ENCODE measurements at regions not wholly inside any gene's neighbourhood (a gene's known extent, or its start where the extent isn't known, plus 50 kb on each side); places are given as distances from the start of the nearest gene placed in this dataset.
"Not testable (repeated sequence)": the region's sequence is repeated elsewhere in the genome, so short reads cannot be mapped to it uniquely, and the experiment has no call there.

DNA sequence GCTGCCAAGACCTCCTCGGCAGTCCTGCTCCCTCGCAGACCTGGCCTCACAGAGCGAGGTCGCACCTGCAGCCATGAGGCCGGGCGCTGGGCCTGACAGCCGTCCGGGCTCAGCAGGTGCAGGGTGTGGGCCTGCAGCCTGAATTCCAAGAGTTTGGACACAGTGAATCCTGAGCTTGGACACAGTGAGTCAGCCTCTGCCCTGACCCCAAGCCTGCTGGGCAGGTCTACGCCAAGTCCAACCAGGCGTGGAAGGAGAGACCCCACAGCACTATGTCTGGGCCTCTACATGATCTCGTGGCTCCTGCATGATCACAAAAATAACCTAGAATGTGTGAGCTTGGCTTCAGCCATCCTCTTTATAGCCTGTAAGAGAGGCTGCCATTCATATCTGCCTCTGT, 121.0 kb downstream of the C16orf95 start:
- DNase-seq (ENCODE audit: low read depth, low spot score), result no peak

DNA sequence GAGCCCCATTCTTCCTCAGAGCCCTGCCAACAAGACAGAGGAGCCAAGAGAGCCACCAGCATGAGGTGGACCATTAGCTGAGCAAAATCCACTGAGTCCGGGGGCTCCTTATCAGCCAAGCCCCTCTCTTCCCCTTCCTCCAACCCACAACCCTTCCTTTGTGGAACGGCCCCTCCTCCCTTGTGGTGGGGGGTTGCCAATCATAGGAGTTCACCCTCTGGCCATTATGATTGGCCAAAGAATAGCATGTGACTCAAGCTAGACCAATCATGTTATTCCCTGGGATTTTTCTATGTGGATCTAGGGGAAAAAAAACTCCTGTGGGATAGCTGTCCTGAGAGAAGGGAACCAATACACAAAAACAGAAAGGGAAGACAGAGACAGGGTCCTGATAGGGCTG, 120.5 kb downstream of the C16orf95 start:
- no peak for DNase-seq (ENCODE audit: low read depth, low spot score)

DNA sequence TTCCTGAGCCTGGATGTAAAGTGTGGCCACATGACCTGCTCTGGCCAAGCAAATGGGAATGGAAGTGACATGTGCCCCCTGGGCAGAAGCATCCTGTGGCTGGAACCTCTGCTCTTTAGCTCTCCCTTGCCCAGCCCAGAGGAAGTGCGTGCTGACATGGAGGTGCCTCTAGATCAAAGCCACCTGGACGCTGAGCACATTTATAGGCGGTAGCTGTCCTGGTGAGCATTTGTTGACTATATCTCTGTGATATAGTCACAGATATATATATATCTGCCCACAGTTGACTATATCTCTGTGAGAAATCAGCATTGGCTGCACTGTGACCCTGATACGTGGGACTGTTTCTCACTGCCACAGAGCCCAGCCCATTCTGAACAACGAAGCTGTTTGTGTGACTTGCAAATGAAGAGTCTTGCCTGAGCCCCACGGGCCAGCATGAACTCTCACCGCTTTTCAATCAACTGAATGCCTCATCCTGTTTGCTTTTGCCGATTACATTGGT, 118.8 kb downstream of the C16orf95 start:
- no peak for DNase-seq (ENCODE audit: low read depth, low spot score)

DNA sequence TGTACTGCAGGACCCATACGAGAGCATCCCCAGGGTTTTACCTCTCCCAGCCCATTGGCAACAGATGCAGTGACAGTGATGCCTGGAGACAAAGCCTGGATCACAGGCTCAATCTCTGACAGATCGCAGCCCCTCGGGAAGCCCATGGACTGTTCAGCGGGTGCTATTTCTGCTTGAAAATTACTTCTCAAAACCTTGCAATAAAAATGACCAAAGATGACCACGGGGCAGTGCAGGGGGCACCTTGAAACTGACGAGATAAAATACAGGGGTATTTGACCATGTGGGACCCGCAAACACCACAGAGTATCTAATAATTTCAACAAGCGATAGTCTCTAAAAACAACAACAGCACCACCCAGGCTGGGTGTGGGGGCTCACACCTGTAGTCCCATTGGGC, 118.3 kb downstream of the C16orf95 start:
- DNase-seq (ENCODE audit: low read depth, low spot score), result no peak

GRCh38 chr16:87199379-87199778, 117.8 kb downstream of the C16orf95 start:
- DNase-seq (ENCODE audit: low read depth, low spot score), result no peak

GRCh38 chr16:87199901-87200300, 117.3 kb downstream of the C16orf95 start:
- DNase-seq (ENCODE audit: low read depth, low spot score), result no peak

DNA sequence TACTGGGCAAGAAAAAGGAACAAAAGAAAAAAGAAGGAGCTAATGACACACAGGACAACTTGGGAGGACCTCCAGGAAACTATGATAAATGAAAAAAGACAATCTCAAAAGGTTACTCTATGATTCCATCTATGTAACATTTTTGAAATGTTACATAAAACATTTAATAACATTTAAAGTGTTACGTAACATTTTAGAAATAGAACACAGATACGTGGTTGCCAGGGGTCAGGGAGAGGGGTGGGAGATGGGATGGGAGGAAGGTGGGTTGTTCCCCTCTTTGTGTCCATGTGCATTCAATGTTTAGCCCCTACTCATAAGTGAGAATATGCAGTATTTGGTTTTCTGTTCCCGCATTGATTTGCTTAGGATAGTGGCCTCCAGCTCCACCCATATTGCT, 116.6 kb downstream of the C16orf95 start:
- no peak for DNase-seq (ENCODE audit: low read depth, low spot score)

DNA sequence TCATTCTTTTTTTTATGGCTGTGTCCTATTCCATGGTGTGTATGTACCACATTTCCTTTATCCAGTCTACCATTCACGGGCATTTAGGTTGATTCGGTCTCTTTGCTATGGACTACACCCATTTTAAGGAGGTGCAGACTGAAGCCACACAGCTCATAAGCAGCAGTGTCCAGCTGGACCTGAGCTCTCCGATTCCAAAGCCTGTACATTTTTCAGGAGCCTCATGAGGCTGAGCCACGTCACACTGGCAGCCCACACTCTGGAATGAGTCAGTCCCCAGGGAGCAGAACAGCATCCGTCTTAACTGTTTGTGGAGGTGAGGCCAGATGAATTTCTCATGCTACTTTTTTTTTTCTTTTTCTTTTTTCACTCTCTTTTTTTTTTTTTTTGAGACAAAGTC, 116.1 kb downstream of the C16orf95 start:
- DNase-seq (ENCODE audit: low read depth, low spot score), result peak; percentile 96

DNA sequence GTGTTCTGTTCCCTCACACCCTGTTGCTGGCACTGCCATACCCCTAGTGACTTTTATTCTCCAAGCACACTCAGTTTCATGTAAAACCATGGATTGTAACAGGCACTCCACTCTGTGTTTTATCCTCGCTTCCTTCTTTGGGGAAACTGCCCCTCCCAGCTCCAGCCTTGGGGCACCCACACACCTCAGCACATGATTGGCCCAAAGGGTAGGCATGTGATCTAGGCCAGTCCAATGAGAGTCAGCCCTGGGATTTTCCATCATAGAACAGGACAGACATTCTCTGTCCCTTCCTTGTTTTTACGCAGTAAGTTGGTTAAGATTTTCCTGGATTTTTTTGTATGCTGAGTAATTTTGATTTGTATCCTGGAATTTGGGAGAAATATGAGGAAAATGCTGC, 115.4 kb downstream of the C16orf95 start:
- no peak for DNase-seq (ENCODE audit: low read depth, low spot score)

DNA sequence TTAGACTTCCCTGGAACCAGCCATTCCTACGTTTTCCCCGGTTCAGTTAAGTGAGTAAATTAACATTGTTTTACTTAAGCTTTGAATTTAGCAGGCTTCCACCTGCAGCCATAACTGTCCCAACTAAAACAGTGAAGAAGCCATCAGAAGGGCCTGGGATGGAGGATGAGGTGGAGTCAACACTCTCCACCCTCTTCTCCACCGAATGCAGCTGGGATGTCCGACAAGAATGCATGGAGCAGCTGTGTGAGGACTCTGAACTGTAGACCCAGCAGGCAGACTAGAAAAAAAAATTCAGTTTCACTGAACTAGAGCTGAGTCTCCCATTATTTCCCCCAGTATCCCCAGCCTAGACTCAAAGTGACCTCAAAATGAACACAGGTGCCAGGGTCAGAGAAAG, 114.8 kb downstream of the C16orf95 start:
- peak; percentile 53 for DNase-seq (ENCODE audit: low read depth, low spot score)

DNA sequence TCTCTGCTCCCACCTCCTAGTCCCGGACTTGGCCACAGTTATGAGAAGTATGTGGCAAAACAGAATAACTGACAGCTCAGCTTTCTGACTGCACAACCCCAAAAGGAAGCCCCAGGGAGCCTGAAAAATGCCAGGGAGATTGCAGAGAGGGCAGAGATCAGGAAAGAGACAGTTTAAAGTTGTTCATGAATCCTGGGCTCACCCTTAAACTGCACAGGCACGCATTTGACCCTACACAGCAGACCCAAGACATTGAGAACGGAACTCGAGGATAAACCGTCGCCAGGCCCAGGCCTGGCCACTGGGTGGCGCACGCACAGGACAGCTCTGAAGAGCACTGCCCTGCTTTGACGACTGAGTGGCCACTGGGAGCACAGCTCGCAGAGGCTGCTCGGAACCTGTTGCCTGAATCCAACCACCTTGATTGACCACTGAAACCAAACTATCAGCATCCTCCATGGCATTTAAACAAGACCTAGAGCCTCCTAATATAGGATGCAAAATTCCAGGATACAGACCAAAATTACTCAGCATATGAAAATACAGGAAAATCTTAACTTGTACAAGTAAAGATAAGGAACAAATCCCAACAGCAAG, 114.0 kb downstream of the C16orf95 start:
- peak; percentile 93 for DNase-seq (ENCODE audit: low read depth, low spot score)

- DNase-seq (ENCODE audit: low read depth, low spot score), result peak; percentile 48
Observed at GRCh38 chr16:87206646-87207451, 110.3 kb downstream of the C16orf95 start.

GRCh38 chr16:87207509-87207908, 109.7 kb downstream of the C16orf95 start:
- DNase-seq (ENCODE audit: low read depth, low spot score), result peak; percentile 71

- no peak for DNase-seq (ENCODE audit: low read depth, low spot score)
Observed at GRCh38 chr16:87207965-87208364, 109.2 kb downstream of the C16orf95 start.

GRCh38 chr16:87208968-87209367, 108.2 kb downstream of the C16orf95 start:
- DNase-seq (ENCODE audit: low read depth, low spot score), result not testable (repeated sequence)

GRCh38 chr16:87209808-87210512, 107.2 kb downstream of the C16orf95 start:
- no peak for DNase-seq (ENCODE audit: low read depth, low spot score)

DNA sequence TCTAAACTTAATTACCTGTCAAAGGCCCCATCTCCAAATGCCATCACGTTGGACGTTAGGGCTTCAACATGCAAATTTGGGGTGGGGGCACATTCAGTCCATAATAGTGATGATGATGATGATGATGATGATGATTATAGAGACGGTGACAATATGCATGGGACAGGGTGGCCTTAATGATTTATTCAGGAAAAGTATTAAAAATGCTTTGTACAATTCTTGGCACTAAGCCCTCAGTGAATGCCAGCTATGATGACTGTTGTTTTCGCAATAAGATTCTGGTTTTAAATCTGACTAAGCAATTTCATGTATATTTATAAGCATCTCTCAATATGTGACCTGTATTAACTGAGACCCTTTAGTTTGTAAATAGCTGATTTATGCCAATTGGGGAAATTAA, 106.3 kb downstream of the C16orf95 start:
- DNase-seq (ENCODE audit: low read depth, low spot score), result peak; percentile 31

DNA sequence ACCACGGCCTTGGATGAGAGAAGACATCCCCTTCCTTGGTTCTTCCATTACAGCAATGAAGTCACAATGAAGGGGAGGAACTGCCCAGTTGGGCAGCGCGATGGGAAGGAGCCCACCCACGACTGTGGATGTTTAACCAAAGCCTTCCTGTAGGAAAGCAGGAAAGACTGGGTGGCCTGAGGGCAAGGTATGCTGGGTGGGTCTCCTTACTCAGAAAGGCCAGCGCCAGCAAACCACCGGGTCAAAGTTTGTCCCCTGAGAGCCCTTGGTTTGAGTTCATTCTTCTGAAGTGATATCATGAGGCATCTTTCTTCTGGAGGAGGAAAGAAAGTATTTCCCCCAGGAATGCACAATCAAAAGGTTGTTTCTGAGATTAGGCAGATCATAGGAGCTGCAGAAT, 105.2 kb downstream of the C16orf95 start:
- DNase-seq (ENCODE audit: low read depth, low spot score), result peak; percentile 31

DNA sequence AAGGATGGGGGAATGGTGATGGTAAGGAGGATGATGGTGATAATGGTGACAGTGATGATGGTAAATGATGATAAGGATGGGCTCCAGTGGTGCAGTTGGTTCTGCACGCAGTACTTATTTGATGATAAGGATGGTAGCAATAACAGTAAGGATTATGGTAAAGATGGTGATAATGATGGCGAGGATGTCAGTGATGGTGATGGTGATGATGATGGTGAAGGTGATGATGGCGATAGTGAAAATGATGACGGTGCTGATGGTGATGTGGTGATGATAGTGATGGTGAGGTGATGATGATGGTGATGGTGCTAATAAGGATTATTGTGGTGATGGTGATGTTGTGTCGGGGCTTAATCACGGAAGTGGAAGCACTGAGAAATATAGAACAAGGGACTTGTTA, 103.7 kb downstream of the C16orf95 start:
- DNase-seq (ENCODE audit: low read depth, low spot score), result no peak

DNA sequence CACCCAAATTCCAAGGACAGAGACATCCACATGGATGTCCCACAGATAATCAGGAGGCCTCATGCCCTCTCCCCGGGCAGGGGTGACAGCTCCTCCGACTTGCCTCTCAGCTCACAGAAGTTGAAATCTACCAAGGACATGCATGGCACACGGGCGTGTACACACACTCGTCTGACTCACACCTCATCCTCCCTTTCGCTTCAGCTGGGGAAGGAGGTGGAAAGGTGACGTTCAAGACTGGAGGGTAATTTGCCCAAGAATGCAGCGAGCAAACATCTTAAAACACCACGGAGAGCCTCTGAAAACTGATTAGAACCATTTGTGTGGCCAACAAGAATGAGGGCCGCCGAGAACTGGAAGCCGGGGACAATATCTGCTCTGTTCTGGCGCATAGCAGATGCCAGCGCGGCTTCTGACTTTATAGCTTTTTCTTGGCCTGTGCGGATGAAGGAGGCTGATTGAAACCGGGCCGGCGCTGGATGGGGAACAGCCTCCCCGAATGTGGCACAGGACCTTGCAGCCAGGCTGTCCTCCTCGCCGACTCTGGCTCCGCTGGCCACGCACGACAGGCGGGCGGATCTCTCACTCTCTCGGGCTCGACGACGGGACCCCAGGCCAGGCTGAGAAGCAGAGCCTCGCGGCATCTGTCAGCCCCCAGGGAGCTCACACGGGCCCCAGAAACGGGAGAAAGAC, 100.9 kb downstream of the C16orf95 start:
- peak; percentile 26 for DNase-seq (ENCODE audit: low read depth, low spot score)

GRCh38 chr16:87216841-87217275, 100.3 kb downstream of the C16orf95 start:
- peak; percentile 26 for DNase-seq (ENCODE audit: low read depth, low spot score)

- not testable (repeated sequence) for DNase-seq (ENCODE audit: low read depth, low spot score)
Observed at GRCh38 chr16:87217802-87218201, 99.4 kb downstream of the C16orf95 start.

All from astrocyte of the hippocampus (primary cell).